ENCODE measurements at regions not wholly inside any gene's neighbourhood (a gene's known extent, or its start where the extent isn't known, plus 50 kb on each side); places are given as distances from the start of the nearest gene placed in this dataset.

- TF ChIP-seq POLR2A (IDR thresholded peaks at IDR 0.05; ENCODE audit: low read length) (no peak), GATA1 (IDR thresholded peaks at IDR 0.05; ENCODE audit: low read depth, low read length) (no peak)
Measured at GRCh38 chr4:45629717-45630116, 494.1 kb downstream of the GABRG1 start.
